H4 (cell line): ENCODE measurements at regions not wholly inside any gene's neighbourhood (a gene's known extent, or its start where the extent isn't known, plus 50 kb on each side); places are given as distances from the start of the nearest gene placed in this dataset.
A peak's percentile ranks its signal among the peaks of the same experiment; 100 is the strongest.

Experiments
- DNase-seq: peaks from one replicate; pipeline ENCODE4 v3.0.0-alpha.2; 2015; ENCODE audit warnings: low spot score

- no peak for DNase-seq
Measured at GRCh38 chr4:165667969-165668368, 205.1 kb upstream of the TLL1 start.

GRCh38 chr4:165668694-165669093 is 204.3 kb upstream of the TLL1 start:
- no peak for DNase-seq

GRCh38 chr4:165677081-165677480 is 196.0 kb upstream of the TLL1 start:
- no peak for DNase-seq

- DNase-seq = no peak
Measured at GRCh38 chr4:165678236-165678935, 194.7 kb upstream of the TLL1 start.

DNA sequence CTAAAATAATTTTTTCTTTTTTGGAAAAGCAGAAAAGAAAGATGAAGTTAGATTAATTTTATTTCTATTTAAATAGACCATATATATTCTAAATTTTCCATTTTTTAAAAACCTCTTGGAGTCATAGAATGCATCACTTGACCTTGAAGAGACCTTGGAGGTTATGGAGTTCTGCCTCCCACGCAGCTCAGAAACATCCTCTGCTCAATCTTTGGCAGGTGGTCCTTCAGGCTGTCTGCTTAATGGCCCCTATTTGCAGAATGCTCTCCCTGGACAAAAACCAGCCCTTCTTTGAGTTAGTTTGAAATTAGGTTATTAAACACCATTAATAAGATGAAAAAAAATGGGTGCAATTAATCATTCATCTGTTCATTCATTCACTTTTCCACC is 194.1 kb upstream of the TLL1 start:
- DNase-seq = no peak

DNA sequence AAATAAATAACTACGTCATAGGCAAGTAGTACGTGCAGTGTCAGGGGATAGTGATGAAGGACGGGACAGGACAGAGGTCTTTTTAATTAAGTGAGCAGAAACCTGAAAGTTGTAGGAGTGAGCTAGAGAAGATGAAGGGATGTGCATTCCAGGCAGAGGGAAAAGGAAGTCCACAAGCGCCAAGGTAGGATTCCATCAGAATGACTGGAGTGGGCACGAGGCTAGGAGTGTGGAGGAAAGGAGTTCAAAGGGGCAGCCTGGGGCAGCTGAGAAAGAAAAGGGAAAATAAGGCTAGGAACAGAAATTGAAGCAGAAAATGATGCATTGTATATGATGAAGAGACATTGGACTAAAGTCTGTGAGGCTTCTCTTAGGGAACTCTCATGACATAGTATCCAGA is 192.2 kb upstream of the TLL1 start:
- no peak for DNase-seq

DNA sequence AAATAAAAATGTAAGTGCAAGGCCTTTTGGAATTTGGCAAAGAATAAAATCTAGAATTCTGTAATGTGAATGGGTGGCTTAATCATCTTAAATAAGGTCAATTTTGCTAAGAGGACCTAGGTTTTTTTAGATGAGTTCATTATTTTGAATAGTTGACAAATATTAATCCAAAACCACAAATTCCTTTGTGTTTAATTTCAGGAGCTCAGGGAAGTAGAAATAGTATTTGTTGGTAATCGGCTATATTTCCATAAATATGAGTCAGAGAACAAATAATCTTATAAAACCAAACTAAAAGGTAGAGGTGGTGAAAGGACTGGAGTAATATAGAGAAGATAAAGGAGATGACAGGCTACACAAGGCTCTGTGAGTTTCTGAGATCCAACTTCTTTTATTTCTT is 190.4 kb upstream of the TLL1 start:
- DNase-seq = no peak

- peak; percentile 54 for DNase-seq
Measured at GRCh38 chr4:165684177-165684805, 188.7 kb upstream of the TLL1 start.

DNA sequence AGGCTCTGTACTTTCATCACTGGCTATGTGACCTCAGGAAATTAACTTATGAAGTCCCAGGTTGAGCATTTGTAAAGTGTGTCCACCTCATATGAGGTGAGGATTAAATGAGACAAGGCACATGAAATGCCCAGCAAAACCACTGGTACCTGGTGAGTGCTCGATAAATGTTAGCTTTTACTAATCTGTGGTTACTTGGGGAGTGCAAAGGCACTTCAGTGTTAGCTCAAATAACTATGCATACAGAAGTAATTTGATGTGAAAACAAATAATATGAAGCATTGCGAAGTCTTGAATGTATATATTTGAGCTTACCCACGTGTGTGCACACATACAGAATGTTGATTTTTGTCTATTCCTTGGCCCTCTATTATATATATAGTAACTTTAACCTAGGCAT is 186.3 kb upstream of the TLL1 start:
- no peak for DNase-seq

- DNase-seq = no peak
Measured at GRCh38 chr4:165689159-165689558, 183.9 kb upstream of the TLL1 start.

DNA sequence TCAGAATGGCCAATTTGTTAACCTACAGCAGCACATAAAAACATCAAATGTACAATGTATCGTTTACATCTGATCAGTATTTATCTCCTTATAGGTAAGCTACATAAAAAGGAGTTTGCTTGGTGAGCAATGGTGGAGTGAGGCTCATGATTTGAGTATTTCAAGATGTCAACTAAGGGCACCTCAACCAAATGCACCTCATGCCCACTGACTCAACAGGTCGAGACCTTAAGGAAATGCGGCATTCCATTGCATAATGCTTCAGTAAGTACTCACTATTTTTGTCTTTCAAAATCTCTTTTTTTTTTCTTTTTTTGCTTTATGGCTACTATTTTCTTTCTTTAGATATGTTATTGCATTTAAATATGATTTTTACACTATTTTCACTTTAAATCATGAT is 181.0 kb upstream of the TLL1 start:
- no peak for DNase-seq

GRCh38 chr4:165698272-165698671 is 174.8 kb upstream of the TLL1 start:
- DNase-seq = no peak

DNA sequence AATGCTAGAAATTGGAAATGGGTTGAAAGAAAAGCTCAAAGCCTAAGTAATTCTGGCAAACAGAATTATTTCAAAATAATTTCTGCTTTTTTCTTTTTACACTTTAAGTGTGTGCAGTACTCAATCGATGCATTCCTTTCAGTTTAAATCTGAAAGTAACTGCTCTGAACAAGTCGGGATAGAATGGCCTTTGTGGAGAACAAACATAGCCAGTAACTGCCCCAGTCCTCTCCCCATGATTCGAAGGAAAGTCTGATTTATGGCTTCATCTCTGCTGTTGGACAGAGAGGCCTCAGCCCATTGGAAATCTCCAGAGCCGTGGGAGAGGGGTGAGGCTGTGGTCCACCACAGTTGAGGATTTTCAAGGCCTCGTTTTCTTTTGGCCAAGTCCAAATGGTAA is 174.0 kb upstream of the TLL1 start:
- no peak for DNase-seq

DNA sequence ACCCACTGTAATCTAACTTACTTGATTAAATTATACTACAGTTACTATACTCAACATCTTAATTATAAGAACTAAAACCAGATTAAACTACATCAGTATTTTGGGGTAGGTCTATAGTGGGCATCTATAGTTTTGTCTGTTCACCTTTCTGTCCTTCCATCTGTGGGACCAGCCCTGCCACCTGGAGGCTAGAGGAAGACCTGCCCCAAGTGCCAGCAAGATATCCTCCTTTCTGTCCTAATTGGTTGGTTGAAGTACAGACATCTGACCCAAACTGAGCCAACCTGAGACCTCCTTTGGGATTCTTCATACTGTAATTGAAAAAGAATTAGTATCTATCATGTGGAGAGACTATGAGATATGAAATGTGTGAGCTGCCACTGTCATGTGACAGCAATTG is 172.2 kb upstream of the TLL1 start:
- DNase-seq = peak; percentile 21

DNA sequence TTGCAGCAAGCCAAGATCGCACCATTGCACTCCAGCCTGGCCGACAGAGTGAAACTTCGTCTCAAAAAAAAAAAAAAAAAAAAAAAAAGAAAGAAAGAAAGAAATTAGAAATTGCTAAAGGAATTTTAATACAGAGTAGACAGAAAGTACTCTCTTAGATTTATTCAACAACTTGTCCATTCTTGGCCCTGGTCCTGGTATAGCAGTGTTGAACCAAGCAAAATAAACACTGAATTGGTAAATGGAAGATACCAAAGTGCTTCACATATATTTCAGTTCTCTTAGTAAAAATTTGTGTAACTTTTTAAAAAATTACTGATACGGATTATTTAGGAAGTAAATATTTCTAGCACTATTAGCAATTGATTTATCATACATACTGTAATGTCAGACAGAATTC is 165.9 kb upstream of the TLL1 start:
- no peak for DNase-seq

DNA sequence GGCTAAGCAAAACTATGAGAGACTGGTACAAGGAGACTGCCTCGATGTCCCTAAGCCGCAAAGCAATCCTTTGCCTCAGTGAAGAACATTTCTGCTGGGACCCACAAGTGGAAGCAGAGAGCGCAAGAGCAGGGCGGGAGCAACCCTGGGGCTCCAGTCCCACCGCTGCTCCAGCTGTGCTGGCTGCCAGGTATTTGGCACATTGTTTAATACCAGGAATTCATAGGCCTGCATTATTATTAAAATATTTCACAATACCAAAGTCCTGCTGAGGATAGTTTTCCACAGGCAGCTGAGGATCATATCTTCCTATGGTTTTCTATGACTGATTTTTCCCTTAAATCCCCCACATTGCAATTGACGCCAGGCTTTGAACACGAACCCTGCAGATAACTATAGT is 163.5 kb upstream of the TLL1 start:
- DNase-seq = no peak

GRCh38 chr4:165709973-165710526 is 163.0 kb upstream of the TLL1 start:
- DNase-seq = no peak

GRCh38 chr4:165711436-165711835 is 161.6 kb upstream of the TLL1 start:
- no peak for DNase-seq

- DNase-seq = no peak
Measured at GRCh38 chr4:165711912-165712311, 161.1 kb upstream of the TLL1 start.

DNA sequence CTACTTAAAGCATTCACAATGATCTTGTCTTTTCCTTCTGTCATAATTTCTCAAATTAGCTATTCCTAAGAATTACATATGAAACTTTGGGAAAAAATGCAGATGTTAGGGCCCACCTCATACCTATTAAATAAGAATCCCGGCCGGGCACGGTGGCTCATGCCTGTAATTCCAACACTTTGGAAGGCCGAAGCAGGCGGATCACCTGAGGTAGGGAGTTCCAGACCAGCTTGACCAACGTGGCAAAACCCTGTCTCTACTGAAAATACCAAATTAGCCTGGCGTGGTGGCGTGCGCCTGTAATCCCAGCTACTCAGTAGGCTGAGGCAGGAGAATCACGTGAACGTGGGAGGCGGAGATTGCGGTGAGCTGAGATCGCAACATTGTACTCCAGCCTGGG is 158.4 kb upstream of the TLL1 start:
- no peak for DNase-seq

GRCh38 chr4:165715211-165715610 is 157.8 kb upstream of the TLL1 start:
- DNase-seq = no peak

DNA sequence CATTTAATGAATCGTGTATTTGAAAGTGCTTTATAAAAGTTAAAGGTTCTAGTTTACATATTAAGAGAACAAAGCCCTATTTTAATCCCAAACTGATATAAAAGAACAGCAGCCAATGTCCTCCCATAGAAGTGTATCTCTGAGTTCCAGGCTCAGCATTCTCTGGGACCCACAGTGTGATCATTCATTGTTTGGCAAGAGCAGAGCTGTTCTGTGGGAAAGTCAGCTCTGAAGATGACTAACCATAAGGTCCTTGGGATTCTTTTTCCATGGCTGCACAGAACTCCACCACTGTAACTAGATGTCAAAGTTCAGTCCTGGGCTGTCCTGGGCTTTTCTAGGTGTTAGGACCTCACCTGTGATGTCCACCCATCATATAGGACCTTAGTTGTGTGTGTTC is 157.0 kb upstream of the TLL1 start:
- DNase-seq = no peak

- DNase-seq = no peak
Measured at GRCh38 chr4:165716472-165716871, 156.6 kb upstream of the TLL1 start.

DNA sequence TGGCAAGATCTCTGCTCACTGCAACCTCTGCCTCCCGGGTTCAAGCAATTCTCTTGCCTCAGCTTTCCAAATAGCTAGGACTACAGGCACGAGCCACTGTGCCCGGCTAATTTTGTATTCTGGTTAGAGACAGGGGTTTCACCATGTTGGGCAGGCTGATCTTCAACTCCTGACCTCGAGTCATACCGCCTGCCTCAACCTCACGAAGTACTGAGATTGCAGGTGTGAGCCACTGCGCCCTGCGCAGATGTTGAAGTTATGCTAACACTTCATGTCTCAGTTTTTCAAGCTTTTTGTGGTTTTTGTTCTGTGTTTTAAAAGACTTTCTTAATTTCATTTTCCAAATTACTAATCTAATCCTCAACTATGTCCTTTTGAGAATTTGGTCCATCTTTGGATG is 154.4 kb upstream of the TLL1 start:
- DNase-seq = no peak
